ENCODE measurements at regions not wholly inside any gene's neighbourhood (a gene's known extent, or its start where the extent isn't known, plus 50 kb on each side); places are given as distances from the start of the nearest gene placed in this dataset.
"Not testable (repeated sequence)": the region's sequence is repeated elsewhere in the genome, so short reads cannot be mapped to it uniquely, and the experiment has no call there.

DNA sequence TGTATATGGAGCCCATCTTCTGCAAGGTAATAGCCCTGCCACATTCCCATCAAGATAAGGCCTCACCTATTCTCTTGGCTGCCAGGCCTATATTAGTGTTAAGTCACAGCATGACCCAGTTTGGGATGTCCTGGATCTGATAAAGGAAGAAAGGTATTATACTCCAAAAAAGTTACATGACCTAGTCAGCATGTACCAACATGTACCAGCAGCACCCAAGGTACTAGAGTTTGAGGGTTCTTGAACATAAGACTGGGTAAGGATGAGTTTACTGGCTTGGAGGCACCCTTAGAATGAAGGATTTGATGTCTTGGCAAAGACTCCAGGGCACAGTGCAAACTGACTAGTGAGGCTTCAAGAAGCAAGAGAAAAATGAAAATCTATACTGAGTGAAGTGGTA lies 232.5 kb downstream of the SQOR start:
- no peak for DNase-seq (ENCODE audit: low read depth, low spot score)

DNA sequence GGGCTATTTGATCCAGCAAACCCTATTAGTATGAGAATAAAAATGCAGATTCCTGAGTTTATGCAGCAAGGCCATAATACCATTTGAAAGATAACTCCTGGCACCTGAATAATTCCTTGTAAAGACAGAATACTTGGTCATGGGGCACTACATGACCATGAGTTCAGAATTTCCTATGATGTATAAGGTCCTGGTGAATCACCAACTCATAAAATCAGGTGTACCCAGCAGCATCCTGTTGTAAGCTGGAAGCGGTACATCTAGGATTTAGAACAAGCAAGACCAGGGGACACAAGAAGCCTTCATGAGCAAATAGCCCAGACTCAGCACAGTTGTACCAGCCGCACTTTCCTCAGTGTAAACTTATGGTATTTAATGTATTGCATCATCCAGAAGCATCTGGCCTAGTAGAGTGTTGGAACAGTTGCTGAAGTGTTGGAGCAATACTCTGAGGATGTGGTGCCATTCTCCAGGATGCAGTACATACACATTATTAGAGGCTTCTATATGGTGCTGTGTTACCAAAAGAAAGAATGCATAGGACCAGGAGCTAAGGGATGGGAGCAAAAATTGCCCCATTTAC lies 233.4 kb downstream of the SQOR start:
- no peak for DNase-seq (ENCODE audit: low read depth, low spot score)

DNA sequence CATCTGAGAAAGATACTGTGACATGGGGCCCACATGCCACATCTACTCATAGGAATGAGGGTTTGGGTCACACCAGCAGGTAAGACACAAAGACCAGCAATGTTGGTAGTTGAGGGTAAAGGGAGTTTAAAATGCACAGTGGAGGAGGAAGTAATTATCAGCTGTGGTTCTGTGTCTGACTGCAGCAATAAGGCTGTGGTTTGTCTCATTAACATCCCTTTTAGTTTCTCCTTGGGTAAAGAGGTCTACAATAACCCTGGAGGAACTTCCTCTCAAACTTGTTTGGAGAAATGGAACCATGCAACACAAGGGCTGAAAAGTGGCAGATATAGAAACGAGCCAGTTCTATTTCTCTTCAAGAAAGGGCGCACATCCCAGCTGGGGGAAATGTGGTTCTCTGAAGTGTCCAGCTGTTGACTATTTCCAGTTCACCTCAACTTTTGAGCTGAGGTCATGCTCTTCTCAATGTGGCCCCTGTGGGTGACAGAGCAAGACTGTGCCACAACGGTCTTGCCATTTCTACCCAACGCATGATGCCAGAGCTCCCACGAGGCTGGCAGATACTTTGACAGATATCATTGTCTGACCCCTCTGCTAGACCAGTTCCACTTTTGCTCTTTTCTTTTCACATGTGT lies 234.3 kb downstream of the SQOR start:
- DNase-seq (ENCODE audit: low read depth, low spot score): no peak

DNA sequence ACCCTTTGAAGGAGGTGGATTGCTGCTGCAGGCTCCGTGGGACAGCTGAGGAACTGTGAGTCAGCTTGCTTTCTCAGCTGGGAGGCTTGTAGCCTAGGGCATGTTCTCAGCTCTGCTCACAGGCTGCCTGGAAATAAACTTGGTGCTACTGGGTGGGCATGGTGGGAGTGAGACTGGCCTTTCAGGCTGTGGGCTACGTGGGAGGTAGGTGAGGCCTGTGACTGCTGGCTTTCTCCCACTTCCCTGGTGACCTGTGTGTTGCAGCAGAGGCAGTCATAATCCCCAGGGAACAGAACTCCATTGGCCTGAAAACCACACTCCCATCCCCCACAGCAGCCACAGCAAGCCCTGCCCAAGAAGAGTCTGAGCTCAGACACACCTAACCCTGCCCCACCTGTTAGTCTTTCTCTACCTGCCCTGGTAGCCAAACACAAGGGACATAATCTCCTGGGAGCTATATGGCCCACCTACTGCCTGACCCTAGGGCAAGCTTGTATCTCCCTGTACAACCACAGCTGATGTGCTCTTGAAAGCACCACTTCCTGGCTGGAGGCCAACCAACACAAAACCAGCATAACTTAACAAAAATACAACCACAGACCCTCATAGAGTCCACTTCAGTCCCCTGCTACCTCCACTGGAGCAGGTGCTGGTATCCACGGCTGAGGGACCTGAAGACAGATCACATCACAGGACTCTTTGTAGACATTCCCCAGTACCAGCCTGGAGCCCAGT lies 236.5 kb downstream of the SQOR start:
- no peak for DNase-seq (ENCODE audit: low read depth, low spot score)

DNA sequence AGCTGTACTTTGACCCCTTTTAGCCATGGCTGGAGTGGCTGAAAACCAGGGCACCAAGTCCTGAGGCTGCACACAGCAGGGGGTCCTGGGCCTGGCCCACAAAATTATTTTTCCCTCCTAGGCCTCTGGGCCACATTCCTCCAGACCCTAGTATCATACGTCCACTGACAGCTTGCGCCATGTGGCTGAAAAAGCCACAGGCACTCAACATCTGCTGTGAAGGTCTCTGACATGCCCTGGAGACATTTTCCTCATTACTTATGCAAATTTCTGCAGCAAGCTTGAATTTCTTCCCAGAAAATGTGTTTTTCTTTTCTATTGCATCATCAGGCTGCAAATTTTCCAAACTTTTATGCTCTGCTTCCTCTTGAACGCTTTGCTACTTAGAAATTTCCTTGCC lies 239.0 kb downstream of the SQOR start:
- no peak for DNase-seq (ENCODE audit: low read depth, low spot score)

DNA sequence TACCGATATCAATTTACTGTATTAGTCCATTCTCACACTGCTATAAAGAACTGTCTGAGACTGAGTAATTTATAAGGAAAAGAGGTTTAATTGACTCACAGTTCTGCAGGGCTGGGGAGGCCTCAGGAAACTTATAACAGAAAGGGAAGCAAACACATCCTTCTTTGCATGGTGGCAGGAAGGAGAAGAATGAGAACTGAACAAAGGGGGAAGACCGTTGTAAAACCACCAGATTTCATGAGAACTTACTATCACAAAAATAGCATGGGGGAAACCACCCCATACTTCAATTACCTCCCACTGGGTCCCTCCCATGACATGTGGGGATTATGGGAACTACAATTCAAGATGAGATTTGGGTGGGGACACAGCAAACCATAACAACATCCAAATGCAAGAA lies 239.7 kb downstream of the SQOR start:
- not testable (repeated sequence) for DNase-seq (ENCODE audit: low read depth, low spot score)

DNA sequence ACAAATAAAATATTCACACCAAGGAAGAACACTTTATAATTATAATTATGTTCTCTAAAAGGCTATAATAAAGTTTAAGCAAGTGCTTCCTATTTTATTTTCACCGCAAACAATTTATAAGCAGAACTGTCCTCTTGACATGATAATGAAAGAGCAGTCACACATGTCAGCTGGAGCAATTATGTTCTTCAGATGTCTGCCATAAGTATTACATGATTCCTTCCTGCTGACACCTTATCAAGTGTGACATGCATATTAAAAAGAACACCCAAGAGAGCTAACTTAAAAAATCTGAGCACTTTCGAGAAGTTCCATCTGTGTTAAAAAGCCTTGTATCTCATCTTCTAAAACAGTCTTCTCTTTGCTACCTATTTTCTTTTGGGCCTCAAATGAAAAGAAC lies 249.5 kb downstream of the SQOR start:
- DNase-seq (ENCODE audit: low read depth, low spot score): no peak

DNA sequence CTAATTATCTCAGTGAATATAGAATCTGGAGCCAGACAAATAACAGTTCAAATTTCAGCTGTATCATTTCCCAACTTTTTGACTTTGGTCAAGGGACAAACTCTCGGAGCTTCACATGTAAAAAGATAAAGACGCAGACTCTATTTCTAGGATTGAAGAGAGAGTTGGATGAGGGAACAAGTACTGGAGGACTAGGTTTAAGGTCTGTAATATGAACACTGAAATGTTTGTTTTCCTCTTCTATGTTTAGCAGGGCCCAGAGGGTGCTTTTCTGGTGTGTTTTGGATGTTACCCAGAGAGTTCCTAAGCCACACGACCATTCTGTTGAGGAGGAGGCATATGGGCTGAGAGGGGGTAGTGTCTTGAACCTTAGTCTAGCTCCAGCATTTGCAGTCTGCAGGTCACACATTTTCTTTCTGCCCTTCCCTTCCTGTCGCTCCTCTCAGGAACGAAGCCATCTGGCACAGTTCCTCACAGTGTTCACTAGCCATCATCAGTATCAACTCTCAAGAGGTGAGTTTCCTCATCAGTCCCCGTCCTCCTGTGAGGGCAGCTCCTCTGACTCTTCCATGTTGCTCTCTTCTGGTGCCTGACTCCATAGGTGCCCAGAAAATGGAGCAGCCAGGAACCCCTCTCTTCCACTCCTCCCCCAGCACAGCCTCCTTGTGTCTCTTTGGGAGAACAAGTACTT lies 250.1 kb downstream of the SQOR start:
- no peak for DNase-seq (ENCODE audit: low read depth, low spot score)

DNA sequence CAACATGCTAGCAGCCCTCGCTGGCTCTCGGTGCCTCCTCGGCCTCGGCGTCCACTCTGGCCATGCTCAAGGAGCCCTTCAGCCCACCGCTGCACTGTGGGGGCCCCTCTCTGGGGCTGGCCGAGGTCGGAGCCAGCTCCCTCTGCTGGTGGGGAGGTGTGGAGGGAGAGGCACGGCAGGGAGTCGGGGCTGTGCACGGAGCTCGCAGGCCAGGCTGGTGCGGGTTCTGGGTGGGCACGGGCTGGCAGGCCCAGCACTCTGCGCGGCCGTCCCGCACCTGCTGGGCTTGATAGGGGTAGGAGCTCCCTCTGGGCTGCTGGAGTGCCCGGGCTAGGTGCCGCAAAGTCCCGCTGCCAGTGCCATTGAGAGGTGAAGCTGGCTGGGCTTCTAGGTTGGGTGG lies 251.0 kb downstream of the SQOR start:
- DNase-seq (ENCODE audit: low read depth, low spot score): no peak

DNA sequence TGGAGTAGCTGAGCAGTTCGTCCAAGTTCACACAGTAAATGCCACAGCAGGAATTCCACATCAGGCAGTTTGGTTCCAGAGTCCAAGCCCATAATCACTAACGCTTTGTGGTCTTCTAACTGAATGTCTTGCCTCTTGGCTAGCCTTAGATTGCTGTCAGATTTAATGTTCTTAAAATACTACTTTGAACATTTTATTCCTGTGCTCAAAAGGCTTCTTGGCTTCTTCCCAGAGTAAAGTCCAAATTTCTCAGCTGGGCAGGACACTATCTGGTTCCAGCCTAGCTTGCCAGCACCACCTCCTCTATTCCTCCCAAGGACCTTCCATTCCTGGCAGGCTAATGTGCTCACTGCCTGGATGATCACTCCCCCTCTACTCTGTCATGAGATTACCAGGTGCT lies 256.9 kb downstream of the SQOR start:
- DNase-seq (ENCODE audit: low read depth, low spot score): no peak

DNA sequence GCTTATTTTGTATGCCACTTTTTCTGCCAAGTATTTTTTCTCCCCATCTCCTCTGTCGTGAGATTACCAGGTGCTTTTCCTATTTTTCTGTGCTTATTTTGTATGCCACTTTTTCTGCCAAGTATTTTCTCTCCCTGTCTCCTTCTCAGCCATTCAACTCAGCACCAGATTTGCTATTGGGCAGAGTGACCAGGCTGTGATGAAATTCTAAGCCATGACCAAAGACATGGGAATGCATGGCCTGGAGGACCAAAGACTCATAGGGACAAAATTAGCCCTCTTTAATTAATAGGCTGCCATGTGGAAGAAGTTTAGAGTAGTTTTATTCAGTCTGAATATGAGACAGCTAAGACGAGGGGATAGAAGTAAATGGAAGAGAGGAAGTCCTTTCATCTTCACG lies 257.4 kb downstream of the SQOR start:
- DNase-seq (ENCODE audit: low read depth, low spot score): no peak

DNA sequence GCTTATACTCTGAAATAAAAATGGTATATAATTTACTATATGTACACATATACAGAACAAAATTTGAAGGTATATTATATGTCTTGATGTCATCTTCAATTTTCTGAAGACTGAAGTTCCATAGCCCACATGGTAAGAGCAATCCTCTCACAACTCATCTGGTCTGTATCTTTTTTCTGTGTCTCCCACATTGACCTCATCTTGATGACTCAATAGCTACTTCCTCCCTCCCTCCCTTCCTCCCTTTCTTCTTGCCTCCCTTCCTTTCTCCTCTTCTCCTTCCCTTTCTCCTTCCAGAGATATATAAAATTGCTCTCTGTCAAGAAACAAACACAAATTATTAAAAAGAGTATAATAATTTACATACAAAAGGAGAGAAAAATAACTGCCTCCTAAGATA lies 268.5 kb downstream of the SQOR start:
- no peak for DNase-seq (ENCODE audit: low read depth, low spot score)

DNA sequence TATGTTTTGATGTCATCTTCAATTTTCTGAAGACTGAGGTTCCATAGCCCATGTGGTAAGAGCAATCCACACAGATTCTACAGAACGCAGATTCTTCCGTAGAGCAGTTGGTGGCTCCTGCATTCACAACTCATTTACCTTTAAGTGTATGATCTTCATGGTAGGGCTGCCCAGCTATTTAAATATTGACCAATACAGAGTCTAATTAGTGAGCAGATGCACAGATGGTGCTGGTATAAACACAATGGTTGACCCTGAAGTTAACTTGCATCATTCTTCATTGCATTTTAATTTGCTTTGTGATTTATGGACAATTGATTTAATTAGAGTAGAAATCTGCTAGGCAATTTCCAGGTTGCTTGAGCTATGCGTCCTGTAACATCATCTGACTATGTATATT lies 269.2 kb downstream of the SQOR start:
- DNase-seq (ENCODE audit: low read depth, low spot score): no peak

DNA sequence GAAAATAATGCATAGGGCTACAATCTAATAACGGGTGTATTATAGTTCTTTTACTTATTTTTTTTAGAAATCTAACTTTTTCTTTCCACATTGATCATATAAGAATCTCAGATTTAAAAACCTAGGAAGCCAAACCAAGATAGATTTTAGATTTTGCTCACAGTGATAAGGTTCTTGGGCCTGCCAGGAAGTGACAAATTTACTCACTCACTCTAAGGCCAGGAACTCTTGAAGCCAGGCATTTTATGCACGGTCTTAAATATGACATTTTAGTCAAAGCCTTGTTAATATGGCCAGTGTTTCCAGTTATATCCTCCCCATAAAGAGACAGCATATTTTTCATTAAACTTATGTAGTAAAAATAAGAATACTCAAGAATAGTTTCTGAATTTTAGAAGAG lies 271.4 kb downstream of the SQOR start:
- DNase-seq (ENCODE audit: low read depth, low spot score): no peak

DNA sequence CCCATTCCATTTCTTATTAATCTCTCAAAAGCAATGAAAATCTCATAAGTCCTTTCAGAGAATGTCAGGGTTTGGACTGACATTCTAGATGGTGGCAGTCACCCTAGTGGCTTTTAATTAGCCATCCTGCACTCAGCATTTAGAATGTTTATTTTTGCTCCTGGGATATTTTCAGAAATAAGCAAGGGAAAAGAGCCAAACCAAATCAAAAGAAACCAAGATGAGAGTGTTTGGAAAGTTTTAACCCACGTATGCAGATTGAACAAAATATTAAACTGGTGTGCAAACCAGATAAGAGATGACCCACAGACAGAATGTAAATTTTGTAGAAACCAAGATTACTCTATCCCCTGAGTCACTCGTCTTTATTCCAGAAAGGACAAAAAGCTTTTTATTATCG lies 275.8 kb downstream of the SQOR start:
- DNase-seq (ENCODE audit: low read depth, low spot score): no peak

DNA sequence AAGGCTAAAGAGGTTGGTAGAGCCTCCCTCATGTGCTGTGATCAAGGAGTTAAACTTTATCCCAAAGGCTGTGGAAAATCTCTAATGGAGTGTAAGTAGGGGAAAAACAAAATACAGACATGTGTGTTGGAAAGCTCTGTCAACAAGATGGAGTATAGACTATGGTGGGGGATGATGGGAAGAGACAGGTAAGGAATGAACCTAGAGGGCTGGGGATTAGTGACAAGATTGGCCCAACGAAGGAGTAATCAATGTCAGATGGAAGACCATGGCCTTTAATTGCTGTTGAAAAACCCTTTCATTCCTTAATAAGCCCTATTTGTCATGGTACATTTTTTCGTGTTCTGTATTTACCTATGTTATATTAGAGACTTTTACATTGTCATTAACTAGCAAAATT lies 278.6 kb downstream of the SQOR start:
- DNase-seq (ENCODE audit: low read depth, low spot score): no peak

DNA sequence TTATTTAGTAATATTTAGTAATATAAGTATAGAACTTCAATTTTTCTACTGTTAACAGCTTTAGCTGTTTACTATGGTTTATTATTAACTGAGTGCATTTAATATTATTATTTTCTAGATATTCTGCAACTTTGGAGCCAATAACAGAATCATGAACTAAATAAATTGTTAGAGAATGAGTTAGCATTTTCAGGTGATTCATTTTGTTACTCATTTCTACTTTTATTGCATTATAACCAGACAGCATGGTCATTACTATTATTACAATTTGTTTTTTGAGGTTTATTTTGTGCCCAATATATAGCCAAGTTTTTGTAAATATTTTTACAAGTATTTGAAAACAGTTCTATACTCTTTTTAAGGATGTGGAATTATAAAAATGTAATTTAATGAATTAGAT lies 279.6 kb downstream of the SQOR start:
- no peak for DNase-seq (ENCODE audit: low read depth, low spot score)

DNA sequence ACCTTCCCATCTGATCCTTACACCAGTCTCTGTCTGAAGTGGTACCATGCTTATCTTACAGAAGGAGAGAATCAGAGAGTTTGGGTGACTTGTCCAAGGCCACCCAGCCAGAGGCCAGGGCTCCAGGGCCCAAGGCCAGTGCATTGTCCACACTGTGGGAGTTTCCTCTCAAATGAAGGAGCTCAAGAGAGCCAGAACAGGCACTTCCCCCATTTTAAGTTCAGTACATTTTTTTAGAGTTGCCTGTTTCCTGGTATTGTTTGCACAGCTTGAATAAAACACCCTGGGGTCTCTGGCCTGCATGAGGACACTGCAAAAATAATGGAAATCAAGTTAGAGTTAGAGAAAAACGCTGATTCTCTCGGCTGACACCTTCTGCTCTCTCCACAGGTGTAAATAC lies 284.0 kb downstream of the SQOR start:
- no peak for DNase-seq (ENCODE audit: low read depth, low spot score)

DNA sequence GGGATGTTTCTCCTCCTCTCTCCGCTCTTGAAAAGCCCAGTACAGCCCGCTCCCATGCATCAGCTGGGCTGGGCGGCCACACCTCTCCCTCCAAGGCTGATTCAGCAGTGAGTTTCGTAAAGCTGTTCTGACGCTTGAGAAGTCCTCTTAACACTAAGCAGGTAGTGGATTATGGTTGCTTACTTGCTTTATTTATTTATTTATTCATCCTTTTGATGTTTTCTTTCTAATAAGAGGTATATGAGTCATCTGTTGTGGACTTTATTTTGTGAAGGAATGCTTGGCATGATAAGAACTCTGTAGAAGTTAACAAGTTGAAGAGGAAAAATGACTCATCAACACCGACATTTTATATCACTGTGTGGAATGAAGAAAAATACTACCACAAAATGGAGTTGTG lies 285.0 kb downstream of the SQOR start:
- DNase-seq (ENCODE audit: low read depth, low spot score): no peak

DNA sequence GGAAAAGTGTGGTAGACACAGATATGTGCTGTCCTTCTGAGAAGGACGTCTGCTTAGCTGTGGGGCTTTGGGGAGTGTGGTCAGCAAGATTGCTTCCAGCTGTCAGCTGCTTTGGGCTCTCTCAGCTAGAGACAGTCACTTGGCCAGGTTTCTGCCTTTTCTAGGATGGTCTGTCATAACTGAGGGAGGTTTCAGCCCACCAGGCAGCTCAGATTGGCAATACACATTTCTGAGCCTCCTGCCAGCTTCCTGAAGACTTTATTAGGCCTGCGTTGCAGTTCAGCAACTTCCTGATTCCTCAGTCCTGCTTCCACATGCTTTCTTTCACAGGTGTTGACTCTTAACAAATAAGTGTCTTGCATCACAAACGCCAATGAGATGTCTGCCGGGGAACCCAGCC lies 286.5 kb downstream of the SQOR start:
- no peak for DNase-seq (ENCODE audit: low read depth, low spot score)

DNA sequence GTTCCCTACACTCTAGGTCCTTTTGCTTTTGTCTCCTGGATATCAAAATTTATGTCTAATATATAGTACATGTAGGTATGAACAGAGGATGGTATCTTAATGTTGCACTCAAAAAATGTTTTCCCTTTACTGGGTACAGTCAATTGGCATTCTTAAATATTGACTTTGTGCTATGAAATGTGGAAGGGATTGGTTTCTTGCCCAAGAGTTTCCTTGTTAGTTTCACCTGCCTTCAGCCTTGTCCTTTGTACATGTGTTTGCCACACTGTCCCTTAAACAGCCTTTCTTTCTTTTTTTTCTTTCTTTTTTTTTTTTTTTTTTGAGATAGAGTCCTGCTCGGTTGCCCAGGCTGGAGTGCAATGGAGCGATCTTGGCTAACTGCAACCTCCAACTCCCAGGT lies 287.1 kb downstream of the SQOR start:
- no peak for DNase-seq (ENCODE audit: low read depth, low spot score)

DNA sequence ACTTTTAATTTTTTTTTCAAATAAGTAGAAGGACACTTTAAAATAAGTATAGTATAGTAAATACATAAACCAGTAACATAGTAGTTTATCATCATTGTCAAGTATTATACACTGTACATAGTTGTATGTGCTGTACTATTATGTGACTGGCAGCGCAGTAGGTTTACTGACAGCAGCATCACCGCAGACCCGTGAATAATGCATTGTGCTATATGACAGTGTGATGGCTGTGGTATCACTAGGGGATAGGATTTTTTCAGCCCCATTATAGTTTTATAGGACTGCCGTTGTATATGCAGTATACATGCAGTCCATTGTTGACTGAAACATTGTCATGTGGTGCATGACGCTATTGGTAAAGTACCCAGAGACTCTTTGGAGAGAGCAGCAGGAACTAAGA lies 306.5 kb downstream of the SQOR start:
- no peak for DNase-seq (ENCODE audit: low read depth, low spot score)

DNA sequence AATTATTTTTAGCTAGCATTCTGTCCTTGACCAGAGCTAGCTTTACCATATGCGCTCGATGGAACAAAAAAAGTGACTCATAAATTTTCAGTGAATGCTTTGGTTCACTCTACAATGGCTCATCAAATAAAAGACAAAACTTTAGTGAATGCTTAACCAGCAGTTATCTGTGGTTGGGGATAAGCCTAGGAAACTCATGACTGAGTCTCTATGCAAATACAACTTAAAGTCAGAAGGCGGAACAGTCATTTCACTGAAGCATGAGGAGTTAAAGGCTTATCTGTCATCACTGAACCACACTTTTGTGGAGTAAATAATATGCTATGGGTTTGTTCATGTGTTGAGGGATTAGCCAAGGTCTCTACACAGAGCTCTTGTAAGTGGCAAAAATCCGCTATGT lies 308.4 kb downstream of the SQOR start:
- no peak for DNase-seq (ENCODE audit: low read depth, low spot score)
